Esophagus squamous epithelium (tissue), 5 donors: ENCODE measurements at regions not wholly inside any gene's neighbourhood (a gene's known extent, or its start where the extent isn't known, plus 50 kb on each side); places are given as distances from the start of the nearest gene placed in this dataset.
A peak's percentile ranks its signal among the peaks of the same experiment; 100 is the strongest.

Source experiments
- DNase-seq: peaks from one replicate; lab custom pipeline; 2025; lab: John Stamatoyannopoulos, UW
- H3K27ac ChIP-seq, 4 donors: fragments of 200-600 bp; sonication (generic); one replicate each; pipeline ENCODE4 v1.5.1; 2016 to 2019; ENCODE audit warnings: mild to moderate bottlenecking in 1 of 4
- H3K27me3 ChIP-seq, 4 donors: fragments of 200-600 bp; sonication (generic); 1 replicate in 3 of 4; 2 replicates in 1 of 4; pipeline versions ENCODE4 v1.5.1 to v1.6.0; 2017 to 2021; ENCODE audit warnings: antibody characterized with exemption in 1 of 4
- H3K36me3 ChIP-seq, 3 donors: fragments of 200-600 bp; sonication (generic); one replicate each; pipeline ENCODE4 v1.5.1; 2016 to 2019
- H3K4me1 ChIP-seq, 3 donors: fragments of 200-600 bp; sonication (generic); one replicate each; pipeline ENCODE4 v1.5.1; 2017 to 2019
- H3K4me3 ChIP-seq, 4 donors: fragments of 200-600 bp; sonication (generic); 1 replicate in 3 of 4; 2 replicates in 1 of 4; pipeline ENCODE4 v1.5.1; 2016 to 2019; ENCODE audit warnings: mild to moderate bottlenecking in 2 of 4, moderate library complexity in 1 of 4
- H3K9me3 ChIP-seq, 3 donors: fragments of 200-600 bp; sonication (generic); one replicate each; pipeline ENCODE4 v1.5.1; 2016 to 2019
- CTCF ChIP-seq, 6 experiments: fragments of 450-650 bp in 4 of 6; fragments of 200-600 bp in 2 of 6; sonication (generic) in 2 of 6; IDR thresholded peaks; one replicate each; pipeline ENCODE4 v1.5.1; 2016 to 2019; ENCODE audit warnings: antibody characterized with exemption in 6 of 6, mild to moderate bottlenecking in 4 of 6, moderate library complexity in 4 of 6
- POLR2A ChIP-seq, 4 donors: fragments of 450-650 bp; IDR thresholded peaks; one replicate each; pipeline ENCODE4 v1.6.1; 2017; ENCODE audit warnings: antibody characterized with exemption in 4 of 4, mild to moderate bottlenecking in 4 of 4, moderate library complexity in 3 of 4
- WGBS, 2 donors: methylation state at CpG; one replicate each; pipeline ENCODE4 v1.1.5; 2018; 5-methylcytosine and 5-hydroxymethylcytosine counted together
- intact Hi-C: fragments of 100-400 bp; cut with DNase I; formaldehyde crosslinking; loops from one replicate; pipeline ENCODE4 v1.15.0; 2022
- donor health status: DM: yes; HTN: yes; CAD: no.

GRCh38 chrX:10034740-10035260 lies 67.6 kb downstream of the CLDN34 start:
- no peak for DNase-seq
- Histone ChIP-seq H3K9me3 (no peaks in the 10 kb centered on the region), H3K36me3 (no peaks in the 10 kb centered on the region), H3K4me1 (peaks cover 0 to 49% (median 8%) of the 10 kb centered on the region in 3 donors), H3K27me3 (no peaks in the 10 kb centered on the region), H3K4me3 (no peak overlapping the region), H3K27ac (no peak overlapping the region)
- 87 to 92% methylated on average over 8 of the region's 8 CpGs for WGBS, 2 donors
- intact Hi-C loops, result no loop called here
- no peak for TF ChIP-seq POLR2A (IDR thresholded peaks at IDR 0.05)
- TF ChIP-seq CTCF (IDR thresholded peaks at IDR 0.05), result no peak

GRCh38 chrX:10038585-10038984 lies 71.4 kb downstream of the CLDN34 start:
- TF ChIP-seq CTCF (IDR thresholded peaks at IDR 0.05) (no peak), POLR2A (IDR thresholded peaks at IDR 0.05) (no peak)
- no peak overlapping the region for H3K4me3 ChIP-seq
- H3K27me3 ChIP-seq, result no peaks in the 10 kb centered on the region
- H3K4me1 ChIP-seq, result peaks cover under 1 to 48% (median 5%) of the 10 kb centered on the region in 3 donors
- intact Hi-C loops, result no loop called here
- H3K9me3 ChIP-seq, result no peaks in the 10 kb centered on the region
- no peak overlapping the region for H3K27ac ChIP-seq
- WGBS, 2 donors, result 79 to 90% methylated on average over 3 to 6 of the region's 6 CpGs
- DNase-seq, result no peak
- no peaks in the 10 kb centered on the region for H3K36me3 ChIP-seq

- Histone ChIP-seq H3K27me3 (no peaks in the 10 kb centered on the region), H3K4me1 (peaks cover 12 to 57% (median 16%) of the 10 kb centered on the region in 3 donors), H3K27ac (peak overlapping the region in 1 of 4 donors; percentile 13), H3K36me3 (no peaks in the 10 kb centered on the region), H3K9me3 (no peaks in the 10 kb centered on the region), H3K4me3 (no peak overlapping the region)
- intact Hi-C loops, result no loop called here
- DNase-seq, result no peak
- 26 to 56% methylated on average over 3 to 11 of the region's 12 CpGs for WGBS, 2 donors
- TF ChIP-seq POLR2A (IDR thresholded peaks at IDR 0.05) (no peak), CTCF (IDR thresholded peaks at IDR 0.05) (no peak)
Observed at GRCh38 chrX:10039821-10040793, 72.9 kb downstream of the CLDN34 start.

GRCh38 chrX:10040961-10041360 lies 73.8 kb downstream of the CLDN34 start:
- WGBS, 2 donors, result 53 to 62% methylated on average over 5 of the region's 5 CpGs
- no peak overlapping the region for H3K27ac ChIP-seq
- no peaks in the 10 kb centered on the region for H3K27me3 ChIP-seq
- intact Hi-C loops, result no loop called here
- H3K9me3 ChIP-seq, result no peaks in the 10 kb centered on the region
- TF ChIP-seq POLR2A (IDR thresholded peaks at IDR 0.05) (no peak), CTCF (IDR thresholded peaks at IDR 0.05) (no peak)
- no peak overlapping the region for H3K4me3 ChIP-seq
- H3K36me3 ChIP-seq, result no peaks in the 10 kb centered on the region
- no peak for DNase-seq
- peaks cover 16 to 65% (median 19%) of the 10 kb centered on the region in 3 donors for H3K4me1 ChIP-seq

- 50 to 80% methylated on average over 1 to 4 of the region's 4 CpGs for WGBS, 2 donors
- H3K27me3 ChIP-seq, result no peaks in the 10 kb centered on the region
- no peaks in the 10 kb centered on the region for H3K36me3 ChIP-seq
- no peak for DNase-seq
- no peak overlapping the region for H3K4me3 ChIP-seq
- no peaks in the 10 kb centered on the region for H3K9me3 ChIP-seq
- intact Hi-C loops, result no loop called here
- H3K4me1 ChIP-seq, result peaks cover 16 to 69% (median 19%) of the 10 kb centered on the region in 3 donors
- TF ChIP-seq CTCF (IDR thresholded peaks at IDR 0.05) (no peak), POLR2A (IDR thresholded peaks at IDR 0.05) (no peak)
- no peak overlapping the region for H3K27ac ChIP-seq
Observed at GRCh38 chrX:10041383-10041782, 74.2 kb downstream of the CLDN34 start.
